ENCODE measurements at regions not wholly inside any gene's neighbourhood (a gene's known extent, or its start where the extent isn't known, plus 50 kb on each side); places are given as distances from the start of the nearest gene placed in this dataset.

DNA sequence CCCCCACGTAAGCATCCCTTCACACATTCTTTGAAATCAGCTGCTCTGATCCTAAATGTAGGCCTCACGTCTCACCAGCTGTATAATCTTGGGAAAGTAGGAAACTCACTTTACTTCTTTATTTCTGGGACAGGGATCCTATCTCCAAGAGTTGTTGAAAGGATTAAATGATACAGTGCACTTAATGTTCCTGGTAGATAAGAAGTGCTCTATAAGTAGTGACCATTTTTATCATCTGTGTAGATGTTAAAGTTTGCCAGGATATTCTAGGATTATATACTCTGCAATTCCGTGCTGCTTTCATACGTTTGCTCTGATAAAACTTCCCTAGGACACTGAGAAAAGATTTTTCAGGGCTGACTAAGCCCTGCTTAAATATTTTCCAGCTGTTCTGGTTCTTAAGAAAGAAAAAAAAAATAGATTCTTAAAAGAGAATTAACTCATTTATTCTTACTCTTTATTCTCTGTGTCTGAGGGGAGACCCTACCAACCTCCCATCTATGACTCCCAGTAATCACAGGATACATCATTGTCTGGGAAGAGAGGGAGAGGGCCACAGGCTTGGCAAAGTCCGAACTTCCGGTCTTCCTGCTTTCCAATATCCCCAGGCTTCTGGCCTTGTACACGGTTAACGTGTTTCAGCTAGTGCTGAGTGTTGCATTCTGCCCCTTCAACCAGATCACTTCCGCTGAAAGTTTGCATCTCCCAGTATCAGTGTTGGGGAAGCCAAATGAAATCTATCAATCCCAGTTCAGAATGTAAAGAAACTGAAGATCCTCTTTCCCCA, 269.2 kb downstream of the TRIML1 start:
- Histone ChIP-seq H3K4me2 (no peak overlapping the region), H3K4me1 (no peaks in the 10 kb centered on the region), H3K4me3 (no peak overlapping the region), H3K9me3 (no peaks in the 10 kb centered on the region), H3K27ac (no peak overlapping the region)
- ChIA-PET CTCF (no interaction called here), POLR2A (no interaction called here)
- FAIRE-seq: no peak
- ATAC-seq: no peak
- WGBS (ENCODE audit: missing lambda C conversion rate): 89% methylated on average over 9 of the region's 9 CpGs
- no peak for TF ChIP-seq JUNB (IDR thresholded peaks at IDR 0.05)
- TF ChIP-seq PHF8 (IDR thresholded peaks at IDR 0.05; ENCODE audit: borderline replicate concordance, low read depth): no peak
- no peak for TF ChIP-seq FOXS1 (CRISPR knock-in tag; IDR thresholded peaks at IDR 0.05)
- TF ChIP-seq SREBF2 (IDR thresholded peaks at IDR 0.05): no peak
- no peak for TF ChIP-seq ZC3H11A (IDR thresholded peaks at IDR 0.05)
- TF ChIP-seq CHD2 (IDR thresholded peaks at IDR 0.05; ENCODE audit: low read length, partially characterized antibody): no peak
- TF ChIP-seq HOXB5 (CRISPR knock-in tag; IDR thresholded peaks at IDR 0.05): no peak
- TF ChIP-seq FOSB (CRISPR knock-in tag; IDR thresholded peaks at IDR 0.05): no peak
- TF ChIP-seq EHMT2 (IDR thresholded peaks at IDR 0.05; ENCODE audit: low read depth): no peak
- TF ChIP-seq, protein P1, sequence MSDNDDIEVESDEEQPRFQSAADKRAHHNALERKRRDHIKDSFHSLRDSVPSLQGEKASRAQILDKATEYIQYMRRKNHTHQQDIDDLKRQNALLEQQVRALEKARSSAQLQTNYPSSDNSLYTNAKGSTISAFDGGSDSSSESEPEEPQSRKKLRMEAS (IDR thresholded peaks at IDR 0.05): no peak
- TF ChIP-seq GATA3 (IDR thresholded peaks at IDR 0.05; ENCODE audit: borderline replicate concordance): no peak
- no peak for TF ChIP-seq CHD4 (IDR thresholded peaks at IDR 0.05; ENCODE audit: borderline replicate concordance)
- no peak for TF ChIP-seq RNF2 (IDR thresholded peaks at IDR 0.05; ENCODE audit: borderline replicate concordance, low read depth)
- no peak for TF ChIP-seq ZSCAN20 (CRISPR knock-in tag; IDR thresholded peaks at IDR 0.05)
- no peak for DNase-seq (ENCODE audit: low read depth in 1 of 2, low spot score in 1 of 2)

DNA sequence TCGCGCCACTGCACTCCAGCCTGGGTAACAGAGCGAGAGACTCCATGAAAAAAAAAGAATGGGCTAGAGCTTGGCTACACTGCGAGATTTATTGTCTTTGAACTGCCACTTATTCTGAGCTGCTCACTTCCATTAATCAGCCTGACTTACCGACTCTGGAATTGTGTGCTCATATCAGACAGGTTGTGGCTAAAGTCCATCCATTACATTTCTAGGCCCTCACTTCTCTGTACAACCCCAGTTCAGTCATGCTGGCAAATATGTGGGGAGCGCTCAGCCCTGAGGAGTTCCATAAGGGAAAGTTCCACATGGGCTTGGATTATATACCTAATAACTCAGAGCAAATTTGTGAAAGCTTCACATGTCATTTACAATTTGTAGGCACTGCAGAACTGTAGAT, 270.6 kb downstream of the TRIML1 start:
- no peak overlapping the region for H3K4me3 ChIP-seq
- POLR2A ChIA-PET: no interaction called here
- TF ChIP-seq EHF (CRISPR knock-in tag; IDR thresholded peaks at IDR 0.05) (no peak), POLR2A (IDR thresholded peaks at IDR 0.05; ENCODE audit: low read length) (no peak), KDM1A (IDR thresholded peaks at IDR 0.05; ENCODE audit: low read depth) (no peak), SMC3 (IDR thresholded peaks at IDR 0.05) (no peak), MYC (IDR thresholded peaks at IDR 0.05; ENCODE audit: borderline replicate concordance, low read length) (no peak), PHF8 (IDR thresholded peaks at IDR 0.05; ENCODE audit: borderline replicate concordance, low read depth) (no peak), JUNB (IDR thresholded peaks at IDR 0.05) (no peak), MAZ (IDR thresholded peaks at IDR 0.05; ENCODE audit: borderline replicate concordance, low read depth, low read length) (no peak), KDM5A (IDR thresholded peaks at IDR 0.05) (no peak), TFCP2L1 (CRISPR knock-in tag; IDR thresholded peaks at IDR 0.05) (no peak), HOXA7 (CRISPR knock-in tag; IDR thresholded peaks at IDR 0.05) (no peak), CEBPB (IDR thresholded peaks at IDR 0.05) (no peak), EP300 (IDR thresholded peaks at IDR 0.05) (no peak), EHMT2 (IDR thresholded peaks at IDR 0.05; ENCODE audit: low read depth) (no peak)
- TF ChIP-seq, protein P2, sequence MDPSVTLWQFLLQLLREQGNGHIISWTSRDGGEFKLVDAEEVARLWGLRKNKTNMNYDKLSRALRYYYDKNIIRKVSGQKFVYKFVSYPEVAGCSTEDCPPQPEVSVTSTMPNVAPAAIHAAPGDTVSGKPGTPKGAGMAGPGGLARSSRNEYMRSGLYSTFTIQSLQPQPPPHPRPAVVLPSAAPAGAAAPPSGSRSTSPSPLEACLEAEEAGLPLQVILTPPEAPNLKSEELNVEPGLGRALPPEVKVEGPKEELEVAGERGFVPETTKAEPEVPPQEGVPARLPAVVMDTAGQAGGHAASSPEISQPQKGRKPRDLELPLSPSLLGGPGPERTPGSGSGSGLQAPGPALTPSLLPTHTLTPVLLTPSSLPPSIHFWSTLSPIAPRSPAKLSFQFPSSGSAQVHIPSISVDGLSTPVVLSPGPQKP (IDR thresholded peaks at IDR 0.05; ENCODE audit: low read depth, low read length): no peak
- TF ChIP-seq, protein P3, sequence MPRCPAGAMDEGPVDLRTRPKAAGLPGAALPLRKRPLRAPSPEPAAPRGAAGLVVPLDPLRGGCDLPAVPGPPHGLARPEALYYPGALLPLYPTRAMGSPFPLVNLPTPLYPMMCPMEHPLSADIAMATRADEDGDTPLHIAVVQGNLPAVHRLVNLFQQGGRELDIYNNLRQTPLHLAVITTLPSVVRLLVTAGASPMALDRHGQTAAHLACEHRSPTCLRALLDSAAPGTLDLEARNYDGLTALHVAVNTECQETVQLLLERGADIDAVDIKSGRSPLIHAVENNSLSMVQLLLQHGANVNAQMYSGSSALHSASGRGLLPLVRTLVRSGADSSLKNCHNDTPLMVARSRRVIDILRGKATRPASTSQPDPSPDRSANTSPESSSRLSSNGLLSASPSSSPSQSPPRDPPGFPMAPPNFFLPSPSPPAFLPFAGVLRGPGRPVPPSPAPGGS (IDR thresholded peaks at IDR 0.05): no peak
- TF ChIP-seq, protein P4, sequence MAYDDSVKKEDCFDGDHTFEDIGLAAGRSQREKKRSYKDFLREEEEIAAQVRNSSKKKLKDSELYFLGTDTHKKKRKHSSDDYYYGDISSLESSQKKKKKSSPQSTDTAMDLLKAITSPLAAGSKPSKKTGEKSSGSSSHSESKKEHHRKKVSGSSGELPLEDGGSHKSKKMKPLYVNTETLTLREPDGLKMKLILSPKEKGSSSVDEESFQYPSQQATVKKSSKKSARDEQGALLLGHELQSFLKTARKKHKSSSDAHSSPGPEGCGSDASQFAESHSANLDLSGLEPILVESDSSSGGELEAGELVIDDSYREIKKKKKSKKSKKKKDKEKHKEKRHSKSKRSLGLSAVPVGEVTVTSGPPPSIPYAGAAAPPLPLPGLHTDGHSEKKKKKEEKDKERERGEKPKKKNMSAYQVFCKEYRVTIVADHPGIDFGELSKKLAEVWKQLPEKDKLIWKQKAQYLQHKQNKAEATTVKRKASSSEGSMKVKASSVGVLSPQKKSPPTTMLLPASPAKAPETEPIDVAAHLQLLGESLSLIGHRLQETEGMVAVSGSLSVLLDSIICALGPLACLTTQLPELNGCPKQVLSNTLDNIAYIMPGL (CRISPR knock-in tag; IDR thresholded peaks at IDR 0.05; ENCODE audit: borderline replicate concordance): no peak
- 94% methylated on average over 6 of the region's 6 CpGs for WGBS (ENCODE audit: missing lambda C conversion rate)
- CTCF ChIA-PET: interaction anchor here (0.7 kb wide), 1 partner anchor 1502 kb away, joined by 3 read pairs; no protein-coding TSS in a partner anchor
- no peak for DNase-seq (ENCODE audit: low read depth in 1 of 2, low spot score in 1 of 2)
- H3K4me2 ChIP-seq: no peak overlapping the region
- FAIRE-seq: no peak
- H3K4me1 ChIP-seq: no peaks in the 10 kb centered on the region
- no peak overlapping the region for H3K27ac ChIP-seq
- H3K9me3 ChIP-seq: no peaks in the 10 kb centered on the region
- ATAC-seq: no peak

Data from A549 (cell line).